OCI-LY7 (cell line): ENCODE measurements at regions not wholly inside any gene's neighbourhood (a gene's known extent, or its start where the extent isn't known, plus 50 kb on each side); places are given as distances from the start of the nearest gene placed in this dataset.

Experiments
- CTCF ChIP-seq: fragments of 200-600 bp; sonication (generic); conservative IDR thresholded peaks from 2 replicates; pipeline ENCODE4 v1.5.1; 2014; ENCODE audit warnings: mild to moderate bottlenecking, antibody characterized with exemption, low read length, moderate library complexity, mixed read lengths
- EZH2phosphoT487 ChIP-seq: fragments of 200-600 bp; sonication (generic); IDR thresholded peaks from 2 replicates; pipeline ENCODE4 v1.6.1; 2018; ENCODE audit warnings: low read depth, borderline replicate concordance, mild to moderate bottlenecking, mixed run types, antibody characterized with exemption, low read length, moderate library complexity, mixed read lengths

DNA sequence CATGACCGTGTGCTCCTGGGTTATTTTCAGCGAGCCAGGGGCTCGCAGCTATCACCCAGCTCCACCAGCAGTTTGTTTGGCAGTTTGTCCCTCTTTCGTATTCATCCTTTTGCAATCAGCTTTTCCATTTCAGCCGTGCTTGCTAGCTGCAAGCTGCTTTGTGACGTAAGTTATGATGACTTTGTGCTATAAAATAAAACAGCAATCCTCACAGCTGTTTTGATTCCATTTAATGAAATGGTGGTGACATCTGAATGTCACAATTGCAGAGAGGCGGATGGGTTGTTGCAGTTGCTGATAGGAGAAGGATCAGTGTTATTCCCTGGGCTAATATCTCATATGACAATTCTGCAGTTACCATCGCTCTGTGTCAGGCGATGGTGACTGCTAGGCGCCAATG lies 251.7 kb downstream of the SNX10 start:
- no peak for TF ChIP-seq CTCF
- no peak for TF ChIP-seq EZH2phosphoT487
